ENCODE measurements at regions not wholly inside any gene's neighbourhood (a gene's known extent, or its start where the extent isn't known, plus 50 kb on each side); places are given as distances from the start of the nearest gene placed in this dataset.

DNA sequence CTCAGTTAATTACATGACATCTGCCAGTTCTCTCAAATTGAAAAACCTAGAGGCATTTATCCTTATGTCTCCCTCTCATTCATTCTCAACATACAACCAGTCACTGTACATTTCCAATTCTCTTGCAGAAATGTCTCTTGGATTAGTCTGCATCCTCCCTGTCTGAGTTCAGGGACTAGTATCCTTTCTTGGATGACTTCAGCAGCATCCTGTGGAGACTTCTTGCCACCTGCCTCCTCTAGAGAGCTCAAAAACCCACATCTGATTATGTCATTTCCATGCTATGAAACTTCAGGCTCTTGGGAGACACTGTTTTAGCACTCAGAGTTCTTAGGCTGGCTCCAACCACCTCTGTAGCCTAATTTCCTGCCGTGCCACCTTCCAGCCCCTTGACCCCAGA lies 515.1 kb upstream of the DIPK2B start:
- TF ChIP-seq, protein P1, sequence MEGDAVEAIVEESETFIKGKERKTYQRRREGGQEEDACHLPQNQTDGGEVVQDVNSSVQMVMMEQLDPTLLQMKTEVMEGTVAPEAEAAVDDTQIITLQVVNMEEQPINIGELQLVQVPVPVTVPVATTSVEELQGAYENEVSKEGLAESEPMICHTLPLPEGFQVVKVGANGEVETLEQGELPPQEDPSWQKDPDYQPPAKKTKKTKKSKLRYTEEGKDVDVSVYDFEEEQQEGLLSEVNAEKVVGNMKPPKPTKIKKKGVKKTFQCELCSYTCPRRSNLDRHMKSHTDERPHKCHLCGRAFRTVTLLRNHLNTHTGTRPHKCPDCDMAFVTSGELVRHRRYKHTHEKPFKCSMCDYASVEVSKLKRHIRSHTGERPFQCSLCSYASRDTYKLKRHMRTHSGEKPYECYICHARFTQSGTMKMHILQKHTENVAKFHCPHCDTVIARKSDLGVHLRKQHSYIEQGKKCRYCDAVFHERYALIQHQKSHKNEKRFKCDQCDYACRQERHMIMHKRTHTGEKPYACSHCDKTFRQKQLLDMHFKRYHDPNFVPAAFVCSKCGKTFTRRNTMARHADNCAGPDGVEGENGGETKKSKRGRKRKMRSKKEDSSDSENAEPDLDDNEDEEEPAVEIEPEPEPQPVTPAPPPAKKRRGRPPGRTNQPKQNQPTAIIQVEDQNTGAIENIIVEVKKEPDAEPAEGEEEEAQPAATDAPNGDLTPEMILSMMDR (optimal IDR thresholded peaks at IDR 0.05 in 1 of 3, IDR thresholded peaks at IDR 0.05 in 1 of 3, conservative IDR thresholded peaks at IDR 0.05 in 1 of 3; ENCODE audit: extremely low read depth in 1 of 3, insufficient read depth in 2 of 3, low read length in 3 of 3), result no peak
- no peak for TF ChIP-seq EZH2 (IDR thresholded peaks at IDR 0.05; ENCODE audit: low read length)
